OCI-LY7 (cell line): ENCODE measurements at regions not wholly inside any gene's neighbourhood (a gene's known extent, or its start where the extent isn't known, plus 50 kb on each side); places are given as distances from the start of the nearest gene placed in this dataset.

Experiments used
- EZH2phosphoT487 ChIP-seq: fragments of 200-600 bp; sonication (generic); IDR thresholded peaks from 2 replicates; pipeline ENCODE4 v1.6.1; 2018; ENCODE audit warnings: low read depth, borderline replicate concordance, mild to moderate bottlenecking, mixed run types, antibody characterized with exemption, low read length, moderate library complexity, mixed read lengths
- TF ChIP-seq, protein P1 (sequence below): fragments of 200-600 bp; sonication (generic); conservative IDR thresholded peaks from 2 replicates; pipeline ENCODE4 v1.5.1; 2014; ENCODE audit warnings: mild to moderate bottlenecking, antibody characterized with exemption, low read length, moderate library complexity, mixed read lengths

DNA sequence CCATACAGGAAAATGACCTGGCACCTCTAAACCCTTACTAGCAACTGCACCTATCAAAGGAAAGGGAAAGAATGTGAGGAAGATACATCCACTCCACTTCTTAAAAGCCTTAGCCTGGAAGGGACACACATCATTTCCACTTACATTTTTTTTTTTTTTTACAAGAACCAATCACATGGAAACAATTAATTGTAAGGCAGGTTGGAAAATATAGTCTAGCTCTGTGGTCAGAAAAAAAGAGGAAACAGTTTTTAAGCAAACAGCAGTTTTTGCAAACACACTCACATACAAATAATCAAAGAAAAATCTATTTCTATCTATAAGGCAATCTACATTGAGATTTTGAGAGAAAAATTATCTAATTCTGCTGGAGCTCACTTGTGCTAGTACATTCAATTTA is 98.9 kb upstream of the SPRED1 start:
- TF ChIP-seq, protein P1, sequence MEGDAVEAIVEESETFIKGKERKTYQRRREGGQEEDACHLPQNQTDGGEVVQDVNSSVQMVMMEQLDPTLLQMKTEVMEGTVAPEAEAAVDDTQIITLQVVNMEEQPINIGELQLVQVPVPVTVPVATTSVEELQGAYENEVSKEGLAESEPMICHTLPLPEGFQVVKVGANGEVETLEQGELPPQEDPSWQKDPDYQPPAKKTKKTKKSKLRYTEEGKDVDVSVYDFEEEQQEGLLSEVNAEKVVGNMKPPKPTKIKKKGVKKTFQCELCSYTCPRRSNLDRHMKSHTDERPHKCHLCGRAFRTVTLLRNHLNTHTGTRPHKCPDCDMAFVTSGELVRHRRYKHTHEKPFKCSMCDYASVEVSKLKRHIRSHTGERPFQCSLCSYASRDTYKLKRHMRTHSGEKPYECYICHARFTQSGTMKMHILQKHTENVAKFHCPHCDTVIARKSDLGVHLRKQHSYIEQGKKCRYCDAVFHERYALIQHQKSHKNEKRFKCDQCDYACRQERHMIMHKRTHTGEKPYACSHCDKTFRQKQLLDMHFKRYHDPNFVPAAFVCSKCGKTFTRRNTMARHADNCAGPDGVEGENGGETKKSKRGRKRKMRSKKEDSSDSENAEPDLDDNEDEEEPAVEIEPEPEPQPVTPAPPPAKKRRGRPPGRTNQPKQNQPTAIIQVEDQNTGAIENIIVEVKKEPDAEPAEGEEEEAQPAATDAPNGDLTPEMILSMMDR = no peak
- TF ChIP-seq EZH2phosphoT487 = no peak
